CD4-positive, alpha-beta T cell (primary cell): ENCODE measurements at regions not wholly inside any gene's neighbourhood (a gene's known extent, or its start where the extent isn't known, plus 50 kb on each side); places are given as distances from the start of the nearest gene placed in this dataset.

Experiments
- ATAC-seq: fragments of 200-7000 bp; cut with Tn5 transposase; one replicate; pipeline ENCODE4 v1.10.0; 2022; ENCODE audit warnings: mild to moderate bottlenecking; ENCODE audit not compliant: poor library complexity
- CTCF ChIA-PET: fragments of 350-600 bp; sonication (Branson Sonifier 250); formaldehyde crosslinking; loops from one replicate; lab custom pipeline; 2021; ENCODE audit warnings: antibody characterized with exemption, inconsistent platforms; lab: Charles Lee
- POLR2A ChIA-PET: fragments of 350-600 bp; sonication (Branson Sonifier 250); formaldehyde crosslinking; loops from one replicate; lab custom pipeline; 2021; ENCODE audit warnings: antibody characterized with exemption, inconsistent platforms; lab: Charles Lee
- DNase-seq, 14 experiments: peaks; one replicate each; pipeline ENCODE4 v3.0.0-alpha.2; 2013 to 2020; ENCODE audit warnings: mixed read lengths in 2 of 14
- H3K27ac ChIP-seq, 2 donors: one replicate each; pipeline versions ENCODE4 v1.5.1 to v1.7.0; 2013; ENCODE audit warnings: low read length in 2 of 2, low read depth in 1 of 2, mild to moderate bottlenecking in 1 of 2
- H3K27me3 ChIP-seq, 2 experiments: 1 replicate in 1 of 2; 2 replicates in 1 of 2; pipeline versions ENCODE4 v1.6.1 to v1.7.0; 2013; ENCODE audit warnings: low read length in 2 of 2, control low read depth in 1 of 2, mild to moderate bottlenecking in 1 of 2, moderate library complexity in 1 of 2; ENCODE audit not compliant: insufficient read depth in 2 of 2, control insufficient read depth in 1 of 2
- H3K36me3 ChIP-seq: one replicate; pipeline ENCODE4 v1.6.1; 2013; ENCODE audit warnings: low read length, control low read depth; ENCODE audit not compliant: insufficient read depth
- H3K4me1 ChIP-seq: one replicate; pipeline ENCODE4 v1.6.1; 2013; ENCODE audit warnings: low read length, control low read depth; ENCODE audit not compliant: insufficient read depth
- H3K4me3 ChIP-seq: one replicate; pipeline ENCODE4 v1.5.1; 2013; ENCODE audit warnings: mild to moderate bottlenecking, low read length, moderate library complexity
- H3K9me3 ChIP-seq, 2 experiments: 1 replicate in 1 of 2; 2 replicates in 1 of 2; pipeline versions ENCODE4 v1.6.1 to v1.7.0; 2013; ENCODE audit warnings: low read length in 2 of 2, mild to moderate bottlenecking in 2 of 2, control low read depth in 1 of 2, moderate library complexity in 1 of 2; ENCODE audit not compliant: control insufficient read depth in 1 of 2, insufficient read depth in 1 of 2
- H3K27ac Mint-ChIP-seq: one replicate; pipeline ENCODE4 v1.8.0; 2020; ENCODE audit warnings: mixed read lengths
- H3K27me3 Mint-ChIP-seq: one replicate; pipeline ENCODE4 v1.8.0; 2021; ENCODE audit warnings: mixed read lengths
- H3K36me3 Mint-ChIP-seq: one replicate; pipeline ENCODE4 v1.8.0; 2021; ENCODE audit warnings: low read depth, mixed read lengths
- H3K4me1 Mint-ChIP-seq: one replicate; pipeline ENCODE4 v1.8.0; 2021; ENCODE audit warnings: low read depth, mixed read lengths
- H3K4me3 Mint-ChIP-seq: one replicate; pipeline ENCODE4 v1.8.0; 2020; ENCODE audit warnings: mild to moderate bottlenecking, mixed read lengths
- H3K9me3 Mint-ChIP-seq: one replicate; pipeline ENCODE4 v1.8.0; 2020; ENCODE audit warnings: mixed read lengths
- intact Hi-C, 2 experiments: fragments of 100-400 bp; cut with DNase I in 1 of 2; cut with micrococcal nuclease in 1 of 2; formaldehyde crosslinking; loops; one replicate each; pipeline versions ENCODE4 v1.15.1 to v1.9.0; 2023 to 2025; cut with DNase I, micrococcal nuclease
- TF ChIP-seq, protein P1 (sequence below): fragments of 200-600 bp; IDR thresholded peaks from one replicate; pipeline ENCODE4 v1.8.0; 2022; ENCODE audit warnings: antibody characterized with exemption, mild to moderate bottlenecking

DNA sequence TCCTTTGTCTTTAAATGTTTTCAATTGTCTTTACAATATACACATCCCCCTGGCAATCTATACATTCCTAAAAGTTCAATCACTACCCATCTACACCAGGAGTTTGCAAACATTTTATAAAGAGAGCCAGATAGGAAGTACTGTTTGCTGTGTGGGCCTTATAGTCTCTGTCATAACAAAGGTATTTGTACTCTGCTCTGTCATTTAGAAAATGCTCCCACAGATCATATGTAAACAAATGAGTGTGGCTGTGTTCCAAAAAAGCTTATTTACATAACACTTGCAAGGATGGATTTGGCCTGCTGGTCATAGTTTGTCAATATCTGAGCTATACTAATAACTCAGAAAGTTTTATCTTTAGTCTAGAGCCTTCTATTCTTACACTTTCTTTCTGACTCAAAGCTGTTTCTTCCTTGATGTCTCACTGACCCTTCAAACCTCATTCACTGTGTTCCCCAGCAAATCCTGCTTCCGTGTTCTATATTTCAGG is 511.9 kb downstream of the GBE1 start:
- Mint-ChIP-seq H3K27ac (no peak overlapping the region), H3K4me3 (no peak overlapping the region), H3K27me3 (no peaks in the 10 kb centered on the region), H3K9me3 (peaks cover 2% of the 10 kb centered on the region), H3K4me1 (no peaks in the 10 kb centered on the region), H3K36me3 (no peaks in the 10 kb centered on the region)
- Histone ChIP-seq H3K9me3 (no peaks in the 10 kb centered on the region), H3K4me3 (no peak overlapping the region), H3K27me3 (no peaks in the 10 kb centered on the region), H3K27ac (no peak overlapping the region), H3K36me3 (no peaks in the 10 kb centered on the region), H3K4me1 (no peaks in the 10 kb centered on the region)
- ATAC-seq (no peak), DNase-seq (no peak)
- intact Hi-C loops, result no loop called here
- ChIA-PET POLR2A (no interaction called here), CTCF (no interaction called here)
- TF ChIP-seq, protein P1, sequence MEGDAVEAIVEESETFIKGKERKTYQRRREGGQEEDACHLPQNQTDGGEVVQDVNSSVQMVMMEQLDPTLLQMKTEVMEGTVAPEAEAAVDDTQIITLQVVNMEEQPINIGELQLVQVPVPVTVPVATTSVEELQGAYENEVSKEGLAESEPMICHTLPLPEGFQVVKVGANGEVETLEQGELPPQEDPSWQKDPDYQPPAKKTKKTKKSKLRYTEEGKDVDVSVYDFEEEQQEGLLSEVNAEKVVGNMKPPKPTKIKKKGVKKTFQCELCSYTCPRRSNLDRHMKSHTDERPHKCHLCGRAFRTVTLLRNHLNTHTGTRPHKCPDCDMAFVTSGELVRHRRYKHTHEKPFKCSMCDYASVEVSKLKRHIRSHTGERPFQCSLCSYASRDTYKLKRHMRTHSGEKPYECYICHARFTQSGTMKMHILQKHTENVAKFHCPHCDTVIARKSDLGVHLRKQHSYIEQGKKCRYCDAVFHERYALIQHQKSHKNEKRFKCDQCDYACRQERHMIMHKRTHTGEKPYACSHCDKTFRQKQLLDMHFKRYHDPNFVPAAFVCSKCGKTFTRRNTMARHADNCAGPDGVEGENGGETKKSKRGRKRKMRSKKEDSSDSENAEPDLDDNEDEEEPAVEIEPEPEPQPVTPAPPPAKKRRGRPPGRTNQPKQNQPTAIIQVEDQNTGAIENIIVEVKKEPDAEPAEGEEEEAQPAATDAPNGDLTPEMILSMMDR, result no peak

DNA sequence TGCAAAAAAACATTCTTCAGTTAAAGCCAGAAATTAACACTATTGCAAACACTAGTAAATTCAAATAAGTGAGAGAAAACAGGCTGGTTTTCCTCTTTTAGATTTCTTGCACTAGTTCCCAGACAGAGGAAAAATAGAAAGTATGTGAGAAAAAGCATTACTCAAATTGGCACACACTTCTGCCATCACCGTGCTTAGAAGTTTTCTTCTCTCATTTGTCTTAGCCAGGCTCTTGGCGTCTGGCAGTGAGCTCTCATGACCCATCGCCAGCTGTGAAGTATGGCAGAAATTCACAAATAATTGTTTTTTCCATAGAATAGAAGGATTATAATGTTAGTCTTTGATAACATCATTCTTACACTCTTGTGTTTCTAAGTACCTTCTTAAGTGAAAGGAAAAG is 515.9 kb downstream of the GBE1 start:
- CTCF ChIA-PET, result no interaction called here
- POLR2A ChIA-PET, result no interaction called here
- H3K9me3 Mint-ChIP-seq, result peaks cover 2% of the 10 kb centered on the region
- TF ChIP-seq, protein P1, result no peak
- no peaks in the 10 kb centered on the region for H3K36me3 ChIP-seq
- intact Hi-C loops, result no loop called here
- H3K4me3 ChIP-seq, result no peak overlapping the region
- H3K27me3 Mint-ChIP-seq, result no peaks in the 10 kb centered on the region
- no peak overlapping the region for H3K4me3 Mint-ChIP-seq
- H3K27ac ChIP-seq, result no peak overlapping the region
- H3K4me1 ChIP-seq, result no peaks in the 10 kb centered on the region
- H3K36me3 Mint-ChIP-seq, result no peaks in the 10 kb centered on the region
- H3K27ac Mint-ChIP-seq, result no peak overlapping the region
- ATAC-seq (no peak), DNase-seq (no peak)
- H3K27me3 ChIP-seq, result no peaks in the 10 kb centered on the region
- H3K9me3 ChIP-seq, result no peaks in the 10 kb centered on the region
- H3K4me1 Mint-ChIP-seq, result no peaks in the 10 kb centered on the region

DNA sequence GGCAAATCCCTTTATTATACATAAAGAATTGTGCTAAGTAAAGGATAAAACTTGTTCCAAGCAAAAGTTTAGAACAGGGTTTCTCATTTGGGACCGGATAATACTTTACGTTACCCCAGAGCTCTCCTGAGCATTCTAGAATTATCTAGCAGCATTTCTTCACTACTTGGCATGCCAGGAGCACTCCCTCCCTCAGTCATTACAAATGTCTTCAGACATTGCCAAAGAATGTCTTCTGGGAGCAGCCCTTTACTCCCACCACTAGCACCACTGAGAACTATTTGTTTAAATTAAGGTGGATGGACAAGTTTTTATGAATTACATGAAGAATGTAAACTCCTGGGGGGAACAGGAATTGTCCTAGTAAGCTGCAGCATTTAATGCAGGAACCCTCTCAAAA is 516.4 kb downstream of the GBE1 start:
- intact Hi-C loops, result no loop called here
- Histone ChIP-seq H3K4me1 (no peaks in the 10 kb centered on the region), H3K27ac (no peak overlapping the region), H3K27me3 (no peaks in the 10 kb centered on the region), H3K9me3 (no peaks in the 10 kb centered on the region), H3K4me3 (no peak overlapping the region), H3K36me3 (no peaks in the 10 kb centered on the region)
- H3K9me3 Mint-ChIP-seq, result peaks cover 2% of the 10 kb centered on the region
- ATAC-seq, result no peak
- H3K36me3 Mint-ChIP-seq, result no peaks in the 10 kb centered on the region
- no peak overlapping the region for H3K4me3 Mint-ChIP-seq
- no peak for DNase-seq
- no peak overlapping the region for H3K27ac Mint-ChIP-seq
- no peaks in the 10 kb centered on the region for H3K4me1 Mint-ChIP-seq
- TF ChIP-seq, protein P1, result no peak
- H3K27me3 Mint-ChIP-seq, result no peaks in the 10 kb centered on the region
- ChIA-PET POLR2A (no interaction called here), CTCF (no interaction called here)
